Ovary (tissue), 7 donors: ENCODE measurements at regions not wholly inside any gene's neighbourhood (a gene's known extent, or its start where the extent isn't known, plus 50 kb on each side); places are given as distances from the start of the nearest gene placed in this dataset.

Source experiments
- DNase-seq, 5 donors: peaks; one replicate each; pipeline ENCODE4 v3.0.0-alpha.2; 2019 to 2020
- H3K27ac ChIP-seq, 2 donors: fragments of 200-600 bp; one replicate each; pipeline versions ENCODE4 v1.5.1 to v1.8.0; 2019 to 2022
- H3K27me3 ChIP-seq: fragments of 200-600 bp; one replicate; pipeline ENCODE4 v1.8.0; 2022
- H3K36me3 ChIP-seq: fragments of 200-600 bp; sonication (generic); one replicate; pipeline ENCODE4 v1.5.1; 2019
- H3K4me1 ChIP-seq: one replicate; pipeline ENCODE4 v1.8.1; 2013; ENCODE audit warnings: mild to moderate bottlenecking, moderate library complexity; ENCODE audit not compliant: insufficient read depth
- H3K4me3 ChIP-seq: fragments of 200-600 bp; sonication (generic); one replicate; pipeline ENCODE4 v1.5.1; 2017
- H3K9me3 ChIP-seq, 2 donors: fragments of 200-600 bp in 1 of 2; sonication (generic) in 1 of 2; one replicate each; pipeline versions ENCODE4 v1.5.1 to v1.8.1; 2013 to 2019; ENCODE audit warnings: mild to moderate bottlenecking in 1 of 2, moderate library complexity in 1 of 2
- CTCF ChIP-seq, 3 donors: fragments of 450-650 bp in 2 of 3; fragments of 200-600 bp in 1 of 3; IDR thresholded peaks; one replicate each; pipeline versions ENCODE4 v1.5.1 to v1.8.0; 2016 to 2022; ENCODE audit warnings: antibody characterized with exemption in 3 of 3, mild to moderate bottlenecking in 1 of 3
- EP300 ChIP-seq: sonication (generic); formaldehyde crosslinking; IDR thresholded peaks from one replicate; pipeline ENCODE4 v1.6.1; 2017; ENCODE audit warnings: antibody characterized with exemption
- POLR2A ChIP-seq: fragments of 450-650 bp; IDR thresholded peaks from one replicate; pipeline ENCODE4 v1.6.1; 2017; ENCODE audit warnings: antibody characterized with exemption, mild to moderate bottlenecking, moderate library complexity
- WGBS, 3 donors: extraction: QIAGEN DNeasy Blood & Tissue Kit in 1 of 3; methylation state at CpG; one replicate each; pipeline versions ENCODE4 v1.1.5 to v1.1.7; 2013 to 2017; 5-methylcytosine and 5-hydroxymethylcytosine counted together
- intact Hi-C, 4 donors: fragments of 100-400 bp; cut with DNase I; formaldehyde crosslinking; loops; one replicate each; pipeline versions ENCODE4 v1.11.0 to v1.15.1; 2022 to 2023
- donor health status: DM: no; HTN: no; CAD: no; lungs with moderate emphysema.
- donor health status: DM: no; HTN: no; CAD: no.
- donor health status: Bipolar disorder and iron deficiency.
- donor health status: DM: no; HTN: no; CAD: no.
- donor health status: DM: yes; HTN: yes; CAD: no.

- H3K4me3 ChIP-seq: no peak overlapping the region
- H3K27me3 ChIP-seq: no peaks in the 10 kb centered on the region
- H3K9me3 ChIP-seq: no peaks in the 10 kb centered on the region
- TF ChIP-seq EP300 (no peak), CTCF (IDR thresholded peaks at IDR 0.05) (no peak), POLR2A (no peak)
- WGBS, 3 donors: 90 to 91% (median 91%) methylated on average over 10 of the region's 10 CpGs
- peak in 1 of 5 donors; percentile 13 for DNase-seq
- no peak overlapping the region for H3K27ac ChIP-seq
- intact Hi-C loops: loop anchor here in 1 of 4 donors (10.0 kb wide), 1 partner anchor 180 kb away; no protein-coding TSS in a partner anchor
- no peaks in the 10 kb centered on the region for H3K36me3 ChIP-seq
- H3K4me1 ChIP-seq: peaks cover 5% of the 10 kb centered on the region
Measured at GRCh38 chr10:124174673-124175645, 81.6 kb upstream of the CHST15 start.

- Histone ChIP-seq H3K36me3 (no peaks in the 10 kb centered on the region), H3K4me3 (no peak overlapping the region), H3K9me3 (no peaks in the 10 kb centered on the region), H3K4me1 (peaks cover 5% of the 10 kb centered on the region), H3K27ac (no peak overlapping the region), H3K27me3 (no peaks in the 10 kb centered on the region)
- DNase-seq: peak in 1 of 5 donors; percentile 22
- TF ChIP-seq POLR2A: no peak
- 91 to 95% (median 93%) methylated on average over 15 of the region's 15 CpGs for WGBS, 3 donors
- intact Hi-C loops: loop anchor here in 1 of 4 donors (10.0 kb wide), 1 partner anchor 179 kb away; no protein-coding TSS in a partner anchor
Measured at GRCh38 chr10:124174071-124174566, 80.7 kb upstream of the CHST15 start.

GRCh38 chr10:124173298-124173900, 80.0 kb upstream of the CHST15 start:
- Histone ChIP-seq H3K36me3 (no peaks in the 10 kb centered on the region), H3K4me1 (peaks cover 5% of the 10 kb centered on the region), H3K4me3 (no peak overlapping the region), H3K27me3 (no peaks in the 10 kb centered on the region), H3K27ac (peak overlapping the region in 1 of 2 donors; percentile 87), H3K9me3 (no peaks in the 10 kb centered on the region)
- intact Hi-C loops: loop anchor here in 1 of 4 donors (10.0 kb wide), 1 partner anchor 179 kb away; no protein-coding TSS in a partner anchor
- WGBS, 3 donors: 94 to 98% (median 97%) methylated on average over 16 of the region's 16 CpGs
- DNase-seq: peak in 1 of 5 donors; percentile 28
- TF ChIP-seq POLR2A: no peak
- TF ChIP-seq CTCF (IDR thresholded peaks at IDR 0.05): no peak
- TF ChIP-seq EP300: no peak

GRCh38 chr10:124172181-124172916, 79.0 kb upstream of the CHST15 start:
- no peak for TF ChIP-seq POLR2A
- TF ChIP-seq EP300: no peak
- no peak for TF ChIP-seq CTCF (IDR thresholded peaks at IDR 0.05)
- 17 to 34% (median 25%) methylated on average over 19 of the region's 19 CpGs for WGBS, 3 donors
- Histone ChIP-seq H3K9me3 (no peaks in the 10 kb centered on the region), H3K4me3 (no peak overlapping the region), H3K27ac (peak overlapping the region; percentile 23 to 87), H3K36me3 (no peaks in the 10 kb centered on the region), H3K27me3 (no peaks in the 10 kb centered on the region), H3K4me1 (peaks cover 5% of the 10 kb centered on the region)
- intact Hi-C loops: loop anchor here in 1 of 4 donors (10.0 kb wide), 1 partner anchor 178 kb away; no protein-coding TSS in a partner anchor
- DNase-seq: peak; percentile 64 to 81 (median 69)
